ENCODE measurements at regions not wholly inside any gene's neighbourhood (a gene's known extent, or its start where the extent isn't known, plus 50 kb on each side); places are given as distances from the start of the nearest gene placed in this dataset.

DNA sequence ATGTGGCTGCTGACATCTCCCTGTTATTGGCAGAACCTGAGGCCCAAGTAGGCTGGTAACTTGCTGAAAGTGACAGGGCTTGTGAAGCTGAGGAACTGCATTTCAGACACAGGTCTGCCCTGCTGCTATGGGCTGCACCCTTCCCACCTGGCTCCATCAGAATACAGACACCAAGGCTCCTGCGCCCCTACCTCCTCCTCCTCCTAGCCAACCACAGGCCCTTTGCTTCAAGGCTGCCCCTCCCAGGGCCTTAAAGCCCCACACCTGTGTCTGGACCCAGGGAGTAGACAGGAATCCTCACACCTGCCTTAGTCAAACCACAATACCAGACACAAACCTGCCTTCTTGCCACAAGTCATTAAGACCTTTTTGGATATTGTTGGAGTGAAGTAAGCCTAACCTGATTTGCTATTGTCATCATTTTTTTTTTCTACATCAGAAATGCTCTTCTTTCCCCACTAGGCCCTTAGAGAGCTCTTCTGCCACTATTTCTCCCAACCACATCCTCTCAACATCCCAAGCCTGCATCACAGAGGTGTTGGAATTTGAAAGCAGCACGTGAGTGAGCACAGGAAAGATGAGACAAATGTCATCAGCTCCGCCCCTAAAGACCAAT lies 489.7 kb downstream of the EIPR1 start:
- Histone ChIP-seq H3K9me3 (no peaks in the 10 kb centered on the region), H3K4me3 (no peak overlapping the region), H3K27ac (no peak overlapping the region), H3K36me3 (no peaks in the 10 kb centered on the region), H3K4me1 (ENCODE audit: insufficient read depth) (no peaks in the 10 kb centered on the region), H3K27me3 (no peaks in the 10 kb centered on the region)
- TF ChIP-seq EP300 (IDR thresholded peaks at IDR 0.05) (no peak), POLR2A (IDR thresholded peaks at IDR 0.05) (no peak)
- TF ChIP-seq, protein P1, sequence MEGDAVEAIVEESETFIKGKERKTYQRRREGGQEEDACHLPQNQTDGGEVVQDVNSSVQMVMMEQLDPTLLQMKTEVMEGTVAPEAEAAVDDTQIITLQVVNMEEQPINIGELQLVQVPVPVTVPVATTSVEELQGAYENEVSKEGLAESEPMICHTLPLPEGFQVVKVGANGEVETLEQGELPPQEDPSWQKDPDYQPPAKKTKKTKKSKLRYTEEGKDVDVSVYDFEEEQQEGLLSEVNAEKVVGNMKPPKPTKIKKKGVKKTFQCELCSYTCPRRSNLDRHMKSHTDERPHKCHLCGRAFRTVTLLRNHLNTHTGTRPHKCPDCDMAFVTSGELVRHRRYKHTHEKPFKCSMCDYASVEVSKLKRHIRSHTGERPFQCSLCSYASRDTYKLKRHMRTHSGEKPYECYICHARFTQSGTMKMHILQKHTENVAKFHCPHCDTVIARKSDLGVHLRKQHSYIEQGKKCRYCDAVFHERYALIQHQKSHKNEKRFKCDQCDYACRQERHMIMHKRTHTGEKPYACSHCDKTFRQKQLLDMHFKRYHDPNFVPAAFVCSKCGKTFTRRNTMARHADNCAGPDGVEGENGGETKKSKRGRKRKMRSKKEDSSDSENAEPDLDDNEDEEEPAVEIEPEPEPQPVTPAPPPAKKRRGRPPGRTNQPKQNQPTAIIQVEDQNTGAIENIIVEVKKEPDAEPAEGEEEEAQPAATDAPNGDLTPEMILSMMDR (IDR thresholded peaks at IDR 0.05), result no peak
- 54 to 83% (median 80%) methylated on average over 3 of the region's 3 CpGs for whole genome bisulfite sequencing, 3 donors
- no peak for DNase-seq
- intact Hi-C loops (cut with DNase I), result no loop called here

DNA sequence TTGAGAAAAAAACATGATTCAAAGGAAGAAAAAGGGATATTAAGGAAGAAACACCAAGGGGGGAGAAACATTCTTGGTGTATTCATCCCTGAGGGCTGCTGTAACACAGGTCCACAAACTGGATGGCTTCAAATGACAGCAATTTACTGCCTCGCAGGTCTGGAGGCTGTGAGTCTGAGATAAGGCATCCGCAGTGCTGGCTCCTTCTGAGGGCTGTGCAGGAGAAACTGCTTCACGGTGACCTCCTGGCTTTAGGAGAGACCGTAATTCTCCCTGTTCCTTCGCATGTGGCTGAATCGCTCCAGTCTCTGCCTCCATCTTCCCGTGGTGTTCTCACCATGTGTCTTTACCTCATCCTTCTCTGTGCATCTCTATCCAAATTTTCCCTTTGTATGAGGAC lies 490.7 kb downstream of the EIPR1 start:
- Histone ChIP-seq H3K27me3 (no peaks in the 10 kb centered on the region), H3K4me1 (ENCODE audit: insufficient read depth) (no peaks in the 10 kb centered on the region), H3K4me3 (no peak overlapping the region), H3K9me3 (no peaks in the 10 kb centered on the region), H3K27ac (no peak overlapping the region), H3K36me3 (no peaks in the 10 kb centered on the region)
- 22 to 25% (median 24%) methylated on average over 7 of the region's 7 CpGs for WGBS, 3 donors
- TF ChIP-seq POLR2A (IDR thresholded peaks at IDR 0.05) (no peak), EP300 (IDR thresholded peaks at IDR 0.05) (no peak)
- TF ChIP-seq, protein P1 (IDR thresholded peaks at IDR 0.05), result no peak
- intact Hi-C loops (cut with DNase I), result no loop called here
- no peak for DNase-seq

DNA sequence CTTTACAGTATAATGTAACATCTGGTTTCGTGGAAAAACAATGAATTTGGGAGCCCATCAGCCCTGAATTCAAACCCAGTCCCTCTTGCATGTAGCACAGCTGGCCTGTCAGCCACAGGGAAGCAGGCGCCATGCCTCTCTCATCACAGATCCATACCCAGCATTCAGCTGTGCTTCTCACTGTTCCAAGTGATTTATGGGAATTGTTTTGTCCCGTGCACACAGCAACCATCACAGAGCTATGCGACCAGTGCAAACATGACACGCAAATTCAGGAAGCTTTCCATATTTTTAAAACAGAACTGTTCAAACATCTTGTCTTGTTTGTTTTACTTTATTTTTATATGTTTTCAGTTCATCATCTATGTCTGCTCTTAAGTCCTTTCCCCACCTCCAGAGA lies 496.1 kb downstream of the EIPR1 start:
- TF ChIP-seq, protein P1 (IDR thresholded peaks at IDR 0.05), result no peak
- TF ChIP-seq EP300 (IDR thresholded peaks at IDR 0.05) (no peak), POLR2A (IDR thresholded peaks at IDR 0.05) (no peak)
- 68 to 74% (median 71%) methylated on average over 5 of the region's 5 CpGs for WGBS, 3 donors
- intact Hi-C loops (cut with DNase I), result no loop called here

DNA sequence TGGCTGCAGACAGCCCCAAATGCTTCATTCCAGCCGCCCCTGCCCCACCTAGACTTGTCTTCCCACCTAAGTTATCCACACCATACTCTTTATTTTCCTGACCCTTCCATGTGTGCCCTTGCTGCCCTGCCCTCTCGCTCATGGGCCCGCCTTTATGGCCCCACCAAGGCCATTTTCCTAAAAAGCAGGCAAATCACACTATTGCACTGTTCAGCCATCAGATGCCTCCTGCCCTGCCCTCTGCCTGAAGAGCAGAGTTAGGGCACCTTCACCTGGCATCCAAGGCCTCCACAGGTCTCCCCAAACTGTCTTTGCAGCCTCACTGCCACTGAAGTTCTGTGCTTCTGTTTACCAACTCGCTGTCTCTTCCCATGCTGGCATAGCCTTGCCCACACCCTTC lies 496.7 kb downstream of the EIPR1 start:
- intact Hi-C loops (cut with DNase I), result no loop called here

More for the DNA sequence above, 496.1 kb downstream of the EIPR1 start:
- Histone ChIP-seq H3K36me3 (no peaks in the 10 kb centered on the region), H3K9me3 (peaks cover 0 to 3% of the 10 kb centered on the region in 2 donors), H3K4me3 (no peak overlapping the region), H3K27me3 (no peaks in the 10 kb centered on the region), H3K4me1 (ENCODE audit: insufficient read depth) (no peaks in the 10 kb centered on the region), H3K27ac (no peak overlapping the region)
- DNase-seq, result no peak

More for the DNA sequence above, 496.7 kb downstream of the EIPR1 start:
- H3K36me3 ChIP-seq, result no peaks in the 10 kb centered on the region
- no peaks in the 10 kb centered on the region for H3K27me3 ChIP-seq
- H3K4me3 ChIP-seq, result no peak overlapping the region
- no peak overlapping the region for H3K27ac ChIP-seq
- TF ChIP-seq EP300 (IDR thresholded peaks at IDR 0.05), result no peak
- TF ChIP-seq POLR2A (IDR thresholded peaks at IDR 0.05), result no peak
- TF ChIP-seq, protein P1 (IDR thresholded peaks at IDR 0.05), result no peak
- H3K4me1 ChIP-seq (ENCODE audit: insufficient read depth), result no peaks in the 10 kb centered on the region
- H3K9me3 ChIP-seq, result peaks cover 0 to 3% of the 10 kb centered on the region in 2 donors
- DNase-seq, result no peak
- WGBS, 3 donors, result 86 to 94% (median 91%) methylated on average over 4 of the region's 4 CpGs
